ENCODE measurements at regions not wholly inside any gene's neighbourhood (a gene's known extent, or its start where the extent isn't known, plus 50 kb on each side); places are given as distances from the start of the nearest gene placed in this dataset.
A peak's percentile ranks its signal among the peaks of the same experiment; 100 is the strongest.

GRCh38 chr3:187567661-187568121 is 102.5 kb downstream of the SST start:
- TF ChIP-seq, protein P1, sequence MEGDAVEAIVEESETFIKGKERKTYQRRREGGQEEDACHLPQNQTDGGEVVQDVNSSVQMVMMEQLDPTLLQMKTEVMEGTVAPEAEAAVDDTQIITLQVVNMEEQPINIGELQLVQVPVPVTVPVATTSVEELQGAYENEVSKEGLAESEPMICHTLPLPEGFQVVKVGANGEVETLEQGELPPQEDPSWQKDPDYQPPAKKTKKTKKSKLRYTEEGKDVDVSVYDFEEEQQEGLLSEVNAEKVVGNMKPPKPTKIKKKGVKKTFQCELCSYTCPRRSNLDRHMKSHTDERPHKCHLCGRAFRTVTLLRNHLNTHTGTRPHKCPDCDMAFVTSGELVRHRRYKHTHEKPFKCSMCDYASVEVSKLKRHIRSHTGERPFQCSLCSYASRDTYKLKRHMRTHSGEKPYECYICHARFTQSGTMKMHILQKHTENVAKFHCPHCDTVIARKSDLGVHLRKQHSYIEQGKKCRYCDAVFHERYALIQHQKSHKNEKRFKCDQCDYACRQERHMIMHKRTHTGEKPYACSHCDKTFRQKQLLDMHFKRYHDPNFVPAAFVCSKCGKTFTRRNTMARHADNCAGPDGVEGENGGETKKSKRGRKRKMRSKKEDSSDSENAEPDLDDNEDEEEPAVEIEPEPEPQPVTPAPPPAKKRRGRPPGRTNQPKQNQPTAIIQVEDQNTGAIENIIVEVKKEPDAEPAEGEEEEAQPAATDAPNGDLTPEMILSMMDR (IDR thresholded peaks at IDR 0.05; ENCODE audit: insufficient read depth, low read depth, low read length), result no peak
- H3K36me3 ChIP-seq (ENCODE audit: control insufficient read depth, insufficient read depth, low read length), result no peaks in the 10 kb centered on the region
- peak; percentile 90 for DNase-seq (ENCODE audit: low read depth)
- POLR2A ChIA-PET, result interaction anchor here (0.6 to 1.0 kb wide), 5 partner anchors 16 to 777 kb away, joined by 3 to 6 read pairs (median 4); no protein-coding TSS in a partner anchor
- CTCF ChIA-PET, result interaction anchor here (0.6 to 10.0 kb wide), 4 partner anchors 15 to 247 kb away, joined by 3 to 76 read pairs (median 14); no protein-coding TSS in a partner anchor
- no peak overlapping the region for H3K4me3 ChIP-seq (ENCODE audit: low read depth, low read length)
- no peaks in the 10 kb centered on the region for H3K27me3 ChIP-seq (ENCODE audit: control insufficient read depth, insufficient read depth, low read length)

GRCh38 chr3:187567021-187567420 is 103.2 kb downstream of the SST start:
- Histone ChIP-seq H3K27me3 (ENCODE audit: control insufficient read depth, insufficient read depth, low read length) (no peaks in the 10 kb centered on the region), H3K36me3 (ENCODE audit: control insufficient read depth, insufficient read depth, low read length) (no peaks in the 10 kb centered on the region), H3K4me3 (ENCODE audit: low read depth, low read length) (no peak overlapping the region)
- TF ChIP-seq, protein P1 (IDR thresholded peaks at IDR 0.05; ENCODE audit: insufficient read depth, low read depth, low read length), result no peak
- no peak for DNase-seq (ENCODE audit: low read depth)
- CTCF ChIA-PET, result interaction anchor here (1.3 to 10.0 kb wide), 3 partner anchors 30 to 246 kb away, joined by 3 to 76 read pairs (median 25); no protein-coding TSS in a partner anchor
- POLR2A ChIA-PET, result interaction anchor here (0.7 to 1.1 kb wide), 3 partner anchors 16 to 243 kb away, joined by 3 to 4 read pairs (median 3); no protein-coding TSS in a partner anchor

- Histone ChIP-seq H3K4me3 (ENCODE audit: low read depth, low read length) (no peak overlapping the region), H3K36me3 (ENCODE audit: control insufficient read depth, insufficient read depth, low read length) (no peaks in the 10 kb centered on the region), H3K27me3 (ENCODE audit: control insufficient read depth, insufficient read depth, low read length) (no peaks in the 10 kb centered on the region)
- DNase-seq (ENCODE audit: low read depth), result no peak
- ChIA-PET POLR2A (interaction anchor here (0.5 kb wide), 1 partner anchor 15 kb away, joined by 4 read pairs; no protein-coding TSS in a partner anchor), CTCF (interaction anchor here (0.8 to 10.0 kb wide), 4 partner anchors 20 to 245 kb away, joined by 4 to 76 read pairs (median 16); no protein-coding TSS in a partner anchor)
- TF ChIP-seq, protein P1 (IDR thresholded peaks at IDR 0.05; ENCODE audit: insufficient read depth, low read depth, low read length), result no peak
Measured at GRCh38 chr3:187565701-187566100, 104.5 kb downstream of the SST start.

GRCh38 chr3:187558990-187559389 is 111.2 kb downstream of the SST start:
- no peaks in the 10 kb centered on the region for H3K36me3 ChIP-seq (ENCODE audit: control insufficient read depth, insufficient read depth, low read length)
- no peak for DNase-seq (ENCODE audit: low read depth)
- H3K4me3 ChIP-seq (ENCODE audit: low read depth, low read length), result no peak overlapping the region
- POLR2A ChIA-PET, result no interaction called here
- CTCF ChIA-PET, result no interaction called here
- TF ChIP-seq, protein P1 (IDR thresholded peaks at IDR 0.05; ENCODE audit: insufficient read depth, low read depth, low read length), result no peak
- H3K27me3 ChIP-seq (ENCODE audit: control insufficient read depth, insufficient read depth, low read length), result no peaks in the 10 kb centered on the region

GRCh38 chr3:187551416-187551815 is 118.8 kb downstream of the SST start:
- TF ChIP-seq, protein P1 (IDR thresholded peaks at IDR 0.05; ENCODE audit: insufficient read depth, low read depth, low read length), result no peak
- Histone ChIP-seq H3K4me3 (ENCODE audit: low read depth, low read length) (no peak overlapping the region), H3K27me3 (ENCODE audit: control insufficient read depth, insufficient read depth, low read length) (no peaks in the 10 kb centered on the region), H3K36me3 (ENCODE audit: control insufficient read depth, insufficient read depth, low read length) (no peaks in the 10 kb centered on the region)
- ChIA-PET POLR2A (interaction anchor here (0.6 to 1.0 kb wide), 3 partner anchors 14 to 53 kb away, joined by 3 to 4 read pairs (median 4); no protein-coding TSS in a partner anchor), CTCF (interaction anchor here (2.6 to 3.4 kb wide), 2 partner anchors 128 to 232 kb away, joined by 7 to 11 read pairs; no protein-coding TSS in a partner anchor)
- DNase-seq (ENCODE audit: low read depth), result peak; percentile 63
